PC-3 (cell line): ENCODE measurements at regions not wholly inside any gene's neighbourhood (a gene's known extent, or its start where the extent isn't known, plus 50 kb on each side); places are given as distances from the start of the nearest gene placed in this dataset.

Experiments used
- ATAC-seq: fragments of 200-7000 bp; cut with Tn5 transposase; 2 replicates; pipeline ENCODE4 v1.9.1; 2020; ENCODE audit warnings: mild to moderate bottlenecking, moderate library complexity
- BruUV-seq: library from RNA; stranded (reverse); fragments of 400-500 nt; replicated peaks from 2 replicates; lab custom pipeline; 2021; lab: Mats Ljungman, UMichigan
- CTCF ChIA-PET: fragments of 300-600 bp; sonication (Branson Sonifier 250); formaldehyde crosslinking; loops from one replicate; lab custom pipeline; 2022; ENCODE audit warnings: antibody characterized with exemption; lab: Charles Lee
- POLR2A ChIA-PET: fragments of 300-600 bp; sonication (Branson Sonifier 250); formaldehyde crosslinking; loops from one replicate; lab custom pipeline; 2022; ENCODE audit warnings: antibody characterized with exemption; ENCODE audit not compliant: unreplicated experiment; lab: Charles Lee
- DNase-seq: peaks from one replicate; pipeline ENCODE4 v3.0.0-alpha.2; 2015
- H2AFZ ChIP-seq: fragments of 300-600 bp; sonication (generic); 2 replicates; pipeline ENCODE4 v1.6.0; 2016; ENCODE audit warnings: antibody characterized with exemption, low read length
- H3F3A ChIP-seq: fragments of 300-600 bp; sonication (generic); one replicate; pipeline ENCODE4 v1.6.0; 2017; ENCODE audit warnings: antibody characterized with exemption, low read length, control low read depth, mild to moderate bottlenecking; ENCODE audit not compliant: unreplicated experiment
- H3K27ac ChIP-seq: fragments of 300-600 bp; sonication (generic); 2 replicates; pipeline ENCODE4 v1.5.1; 2016; ENCODE audit warnings: mild to moderate bottlenecking, low read length
- H3K27me3 ChIP-seq: fragments of 300-600 bp; sonication (generic); 2 replicates; pipeline ENCODE4 v1.6.1; 2016; ENCODE audit warnings: low read length, mixed read lengths
- H3K36me3 ChIP-seq: fragments of 300-600 bp; sonication (generic); 2 replicates; pipeline ENCODE4 v1.6.1; 2016; ENCODE audit warnings: low read depth, mixed run types, low read length, mixed read lengths
- H3K4me1 ChIP-seq: fragments of 300-600 bp; sonication (generic); 2 replicates; pipeline ENCODE4 v1.5.1; 2016; ENCODE audit warnings: low read length; ENCODE audit not compliant: insufficient read depth
- H3K4me2 ChIP-seq: fragments of 300-600 bp; sonication (generic); 2 replicates; pipeline ENCODE4 v1.6.0; 2016; ENCODE audit warnings: low read length
- H3K4me3 ChIP-seq: fragments of 300-600 bp; sonication (generic); 2 replicates; pipeline ENCODE4 v1.5.1; 2016; ENCODE audit warnings: mild to moderate bottlenecking, low read length, mixed read lengths
- H3K79me2 ChIP-seq: fragments of 300-600 bp; sonication (generic); 2 replicates; pipeline ENCODE4 v1.6.1; 2017; ENCODE audit warnings: low read length, mixed read lengths
- H3K9ac ChIP-seq: fragments of 300-600 bp; sonication (generic); 2 replicates; pipeline ENCODE4 v1.6.0; 2016; ENCODE audit warnings: mild to moderate bottlenecking, low read length
- H3K9me2 ChIP-seq: fragments of 300-600 bp; sonication (generic); replicated peaks from 2 replicates; pipeline ENCODE4 v1.6.1; 2016; ENCODE audit warnings: mixed run types, low read length, mixed read lengths
- H3K9me3 ChIP-seq: fragments of 300-600 bp; sonication (generic); 2 replicates; pipeline ENCODE4 v1.6.1; 2016; ENCODE audit warnings: low read length, mixed read lengths
- H4K20me1 ChIP-seq: fragments of 300-600 bp; sonication (generic); 2 replicates; pipeline ENCODE4 v1.6.1; 2016; ENCODE audit warnings: low read length, mixed read lengths
- EZH2 ChIP-seq: fragments of 300-600 bp; sonication (generic); IDR thresholded peaks from one replicate; pipeline ENCODE4 v1.6.1; 2017; ENCODE audit warnings: antibody characterized with exemption, mild to moderate bottlenecking, low read length; ENCODE audit not compliant: unreplicated experiment
- EZH2phosphoT487 ChIP-seq: fragments of 300-600 bp; sonication (generic); IDR thresholded peaks from 2 replicates; pipeline ENCODE4 v1.6.1; 2018; ENCODE audit warnings: mild to moderate bottlenecking, antibody characterized with exemption, low read length, borderline replicate concordance
- intact Hi-C: fragments of 100-400 bp; cut with micrococcal nuclease; formaldehyde crosslinking; loops from 2 replicates; pipeline ENCODE4 v1.9.0; 2023
- TF ChIP-seq, protein P1 (sequence below): fragments of 300-600 bp; sonication (generic); conservative IDR thresholded peaks from 2 replicates; pipeline ENCODE4 v1.5.1; 2017; ENCODE audit warnings: antibody characterized with exemption, low read depth, mild to moderate bottlenecking, low read length

- H3K4me2 ChIP-seq: no peak overlapping the region
- no peak for TF ChIP-seq EZH2
- TF ChIP-seq EZH2phosphoT487: no peak
- TF ChIP-seq, protein P1, sequence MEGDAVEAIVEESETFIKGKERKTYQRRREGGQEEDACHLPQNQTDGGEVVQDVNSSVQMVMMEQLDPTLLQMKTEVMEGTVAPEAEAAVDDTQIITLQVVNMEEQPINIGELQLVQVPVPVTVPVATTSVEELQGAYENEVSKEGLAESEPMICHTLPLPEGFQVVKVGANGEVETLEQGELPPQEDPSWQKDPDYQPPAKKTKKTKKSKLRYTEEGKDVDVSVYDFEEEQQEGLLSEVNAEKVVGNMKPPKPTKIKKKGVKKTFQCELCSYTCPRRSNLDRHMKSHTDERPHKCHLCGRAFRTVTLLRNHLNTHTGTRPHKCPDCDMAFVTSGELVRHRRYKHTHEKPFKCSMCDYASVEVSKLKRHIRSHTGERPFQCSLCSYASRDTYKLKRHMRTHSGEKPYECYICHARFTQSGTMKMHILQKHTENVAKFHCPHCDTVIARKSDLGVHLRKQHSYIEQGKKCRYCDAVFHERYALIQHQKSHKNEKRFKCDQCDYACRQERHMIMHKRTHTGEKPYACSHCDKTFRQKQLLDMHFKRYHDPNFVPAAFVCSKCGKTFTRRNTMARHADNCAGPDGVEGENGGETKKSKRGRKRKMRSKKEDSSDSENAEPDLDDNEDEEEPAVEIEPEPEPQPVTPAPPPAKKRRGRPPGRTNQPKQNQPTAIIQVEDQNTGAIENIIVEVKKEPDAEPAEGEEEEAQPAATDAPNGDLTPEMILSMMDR: no peak
- no peaks in the 10 kb centered on the region for H3F3A ChIP-seq
- H3K79me2 ChIP-seq: no peaks in the 10 kb centered on the region
- intact Hi-C loops: no loop called here
- POLR2A ChIA-PET: no interaction called here
- no peak overlapping the region for H3K27ac ChIP-seq
- H3K36me3 ChIP-seq: no peaks in the 10 kb centered on the region
- no peaks in the 10 kb centered on the region for H3K27me3 ChIP-seq
- DNase-seq (no peak), ATAC-seq (no peak)
- no peak overlapping the region for H3K4me3 ChIP-seq
- CTCF ChIA-PET: no interaction called here
- H4K20me1 ChIP-seq: no peaks in the 10 kb centered on the region
- H3K9me2 ChIP-seq: no peaks in the 10 kb centered on the region
- H3K9me3 ChIP-seq: 0 out of 2 replicates have a peak, but pooled peaks cover 8% of the 10 kb centered on the region
- BruUV-seq: no TSS peak
- H2AFZ ChIP-seq: no peak overlapping the region
- H3K9ac ChIP-seq: no peak overlapping the region
- H3K4me1 ChIP-seq: no peaks in the 10 kb centered on the region
Measured at GRCh38 chr7:70935854-70936253, 196.1 kb upstream of the GALNT17 start.

DNA sequence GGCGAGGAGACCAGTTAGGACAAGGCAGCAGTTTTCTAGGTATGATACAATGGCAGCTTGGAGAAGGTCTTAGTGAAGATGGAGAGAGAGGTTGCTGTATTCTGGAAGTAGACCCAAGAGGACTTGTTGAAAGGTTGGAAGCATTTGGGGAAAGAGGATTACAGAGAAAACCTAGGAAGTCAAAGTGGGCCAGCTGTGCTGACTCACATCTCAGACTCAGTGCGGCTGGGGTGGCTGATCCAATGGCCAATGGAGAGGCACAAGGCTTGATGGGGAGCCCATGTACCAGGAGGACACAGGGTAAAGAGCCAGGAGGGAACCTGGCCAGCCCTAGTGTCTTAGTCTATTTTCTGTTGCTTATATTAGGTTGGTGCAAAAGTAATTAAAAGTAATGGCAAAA lies 194.5 kb upstream of the GALNT17 start:
- H3K9ac ChIP-seq: no peak overlapping the region
- TF ChIP-seq EZH2 (no peak), EZH2phosphoT487 (no peak)
- TF ChIP-seq, protein P1: no peak
- no peaks in the 10 kb centered on the region for H4K20me1 ChIP-seq
- H3K4me3 ChIP-seq: no peak overlapping the region
- no peaks in the 10 kb centered on the region for H3K36me3 ChIP-seq
- ATAC-seq (no peak), DNase-seq (no peak)
- no peaks in the 10 kb centered on the region for H3K27me3 ChIP-seq
- no peaks in the 10 kb centered on the region for H3K9me2 ChIP-seq
- BruUV-seq: no TSS peak
- H3K79me2 ChIP-seq: no peaks in the 10 kb centered on the region
- intact Hi-C loops: no loop called here
- H3K4me2 ChIP-seq: no peak overlapping the region
- ChIA-PET POLR2A (no interaction called here), CTCF (no interaction called here)
- 0 out of 2 replicates have a peak, but pooled peaks cover 8% of the 10 kb centered on the region for H3K9me3 ChIP-seq
- H3F3A ChIP-seq: no peaks in the 10 kb centered on the region
- H3K27ac ChIP-seq: no peak overlapping the region
- H2AFZ ChIP-seq: no peak overlapping the region
- no peaks in the 10 kb centered on the region for H3K4me1 ChIP-seq

DNA sequence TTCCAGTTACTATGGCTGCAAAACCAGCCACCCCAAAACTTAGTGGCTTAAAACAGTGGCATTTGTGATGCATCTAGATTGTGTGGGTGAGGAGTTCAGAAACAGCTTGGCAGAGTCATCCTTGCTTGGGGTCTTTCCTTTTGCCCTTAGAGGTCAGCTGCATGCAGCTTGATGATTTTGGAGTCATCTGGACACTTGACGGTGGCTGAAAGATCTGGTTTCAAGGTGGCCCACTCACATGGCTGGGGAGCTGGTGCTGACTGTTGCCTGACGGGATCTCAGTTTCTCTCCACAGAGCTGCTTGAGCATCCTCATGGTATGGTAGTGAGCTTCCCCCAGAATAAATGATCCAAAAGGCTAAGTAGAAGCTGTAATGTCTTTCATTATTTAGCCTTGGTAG lies 191.3 kb upstream of the GALNT17 start:
- Histone ChIP-seq H3K27ac (no peak overlapping the region), H2AFZ (no peak overlapping the region), H3K79me2 (no peaks in the 10 kb centered on the region), H3K4me1 (no peaks in the 10 kb centered on the region), H3F3A (no peaks in the 10 kb centered on the region), H3K9me2 (no peaks in the 10 kb centered on the region), H3K4me3 (no peak overlapping the region), H3K27me3 (no peaks in the 10 kb centered on the region), H3K36me3 (no peaks in the 10 kb centered on the region), H3K4me2 (no peak overlapping the region), H4K20me1 (no peaks in the 10 kb centered on the region), H3K9ac (no peak overlapping the region), H3K9me3 (no peaks in the 10 kb centered on the region)
- ChIA-PET POLR2A (no interaction called here), CTCF (no interaction called here)
- DNase-seq (no peak), ATAC-seq (no peak)
- no TSS peak for BruUV-seq
- TF ChIP-seq, protein P1: no peak
- TF ChIP-seq EZH2phosphoT487: no peak
- no peak for TF ChIP-seq EZH2
- intact Hi-C loops: no loop called here
